Right lobe of liver (tissue), 6 donors: ENCODE measurements at regions not wholly inside any gene's neighbourhood (a gene's known extent, or its start where the extent isn't known, plus 50 kb on each side); places are given as distances from the start of the nearest gene placed in this dataset.
A peak's percentile ranks its signal among the peaks of the same experiment; 100 is the strongest.

Source experiments
- ATAC-seq, 4 donors: fragments of 200-7000 bp; cut with Tn5 transposase; one replicate each; pipeline ENCODE4 v1.9.1; 2020; ENCODE audit warnings: mild to moderate bottlenecking in 4 of 4, moderate library complexity in 4 of 4
- DNase-seq, 3 donors: peaks; one replicate each; pipeline ENCODE4 v3.0.0-alpha.2; 2020
- H3K27ac ChIP-seq, 3 donors: fragments of 200-600 bp; one replicate each; pipeline ENCODE4 v1.8.0; 2022
- H3K27me3 ChIP-seq, 2 donors: fragments of 200-600 bp; one replicate each; pipeline ENCODE4 v1.8.0; 2022
- H3K36me3 ChIP-seq, 4 donors: fragments of 200-600 bp; sonication (generic) in 1 of 4; one replicate each; pipeline versions ENCODE4 v1.5.1 to v1.8.0; 2017 to 2022; ENCODE audit warnings: control low read depth in 1 of 4
- H3K4me1 ChIP-seq, 4 donors: fragments of 200-600 bp; sonication (generic) in 1 of 4; one replicate each; pipeline versions ENCODE4 v1.5.1 to v1.8.0; 2017 to 2022; ENCODE audit warnings: control low read depth in 1 of 4
- H3K4me3 ChIP-seq, 3 donors: fragments of 200-600 bp; one replicate each; pipeline ENCODE4 v1.8.0; 2022
- H3K9me3 ChIP-seq, 4 donors: fragments of 200-600 bp; sonication (generic) in 1 of 4; one replicate each; pipeline versions ENCODE4 v1.5.1 to v1.8.0; 2017 to 2022; ENCODE audit warnings: control low read depth in 1 of 4
- CTCF ChIP-seq, 4 donors: fragments of 200-600 bp in 3 of 4; fragments of 450-650 bp in 1 of 4; IDR thresholded peaks; one replicate each; pipeline versions ENCODE4 v1.5.1 to v1.8.0; 2016 to 2022; ENCODE audit warnings: antibody characterized with exemption in 4 of 4, mild to moderate bottlenecking in 2 of 4
- POLR2A ChIP-seq: fragments of 450-650 bp; IDR thresholded peaks from one replicate; pipeline ENCODE4 v1.6.1; 2017; ENCODE audit warnings: antibody characterized with exemption, mild to moderate bottlenecking
- WGBS: methylation state at CpG from one replicate; pipeline ENCODE4 v1.1.6; 2018; ENCODE audit warnings: low coverage, low lambda C conversion rate; ENCODE audit not compliant: insufficient coverage; ENCODE audit errors: missing lambda C conversion rate; 5-methylcytosine and 5-hydroxymethylcytosine counted together
- intact Hi-C, 2 donors: fragments of 100-400 bp; cut with DNase I; formaldehyde crosslinking; loops; one replicate each; pipeline versions ENCODE4 v1.11.2 to v1.14.1; 2022
- donor health status: DM: no; HTN: yes; CAD: no.
- donor health status: DM: no; HTN: no; CAD: no.
- donor health status: DM: no; HTN: no; CAD: no.
- donor health status: DM: no; HTN: yes; CAD: no.
- donor health status: DM: no; HTN: yes; CAD: no.

- TF ChIP-seq POLR2A (no peak), CTCF (IDR thresholded peaks at IDR 0.05) (no peak)
- H3K27ac ChIP-seq: no peak overlapping the region
- H3K27me3 ChIP-seq: peaks cover 0 to 4% of the 10 kb centered on the region in 2 donors
- ATAC-seq (no peak), DNase-seq (no peak)
- WGBS: 54% methylated on average over 2 of the region's 2 CpGs
- H3K4me1 ChIP-seq: no peaks in the 10 kb centered on the region
- H3K4me3 ChIP-seq: no peak overlapping the region
- no peaks in the 10 kb centered on the region for H3K36me3 ChIP-seq
- H3K9me3 ChIP-seq: no peaks in the 10 kb centered on the region
- intact Hi-C loops: no loop called here
Observed at GRCh38 chr4:27787195-27787594, 926.6 kb downstream of the STIM2 start.

- Histone ChIP-seq H3K4me1 (no peaks in the 10 kb centered on the region), H3K27ac (no peak overlapping the region), H3K9me3 (no peaks in the 10 kb centered on the region), H3K4me3 (no peak overlapping the region), H3K27me3 (peaks cover 0 to 4% of the 10 kb centered on the region in 2 donors), H3K36me3 (no peaks in the 10 kb centered on the region)
- TF ChIP-seq CTCF (IDR thresholded peaks at IDR 0.05): no peak
- no peak for TF ChIP-seq POLR2A
- 40% methylated on average over 2 of the region's 6 CpGs for WGBS
- intact Hi-C loops: no loop called here
- DNase-seq (no peak), ATAC-seq (no peak)
Observed at GRCh38 chr4:27789773-27790172, 929.1 kb downstream of the STIM2 start.

GRCh38 chr4:27790911-27791310, 930.3 kb downstream of the STIM2 start:
- no peak for TF ChIP-seq CTCF (IDR thresholded peaks at IDR 0.05)
- no peak for TF ChIP-seq POLR2A
- Histone ChIP-seq H3K4me3 (no peak overlapping the region), H3K4me1 (no peaks in the 10 kb centered on the region), H3K27me3 (peaks cover 0 to 4% of the 10 kb centered on the region in 2 donors), H3K36me3 (no peaks in the 10 kb centered on the region), H3K27ac (no peak overlapping the region), H3K9me3 (no peaks in the 10 kb centered on the region)
- intact Hi-C loops: no loop called here
- ATAC-seq (no peak), DNase-seq (no peak)
- 60% methylated on average over 5 of the region's 5 CpGs for WGBS

- Histone ChIP-seq H3K27me3 (peaks cover 0 to 4% of the 10 kb centered on the region in 2 donors), H3K4me3 (no peak overlapping the region), H3K36me3 (no peaks in the 10 kb centered on the region), H3K27ac (no peak overlapping the region), H3K4me1 (no peaks in the 10 kb centered on the region), H3K9me3 (no peaks in the 10 kb centered on the region)
- whole genome bisulfite sequencing: 34% methylated on average over 4 of the region's 4 CpGs
- no peak for TF ChIP-seq POLR2A
- no peak for TF ChIP-seq CTCF (IDR thresholded peaks at IDR 0.05)
- peak; percentile 39 to 76 (median 66) for ATAC-seq
- no peak for DNase-seq
- intact Hi-C loops: no loop called here
Observed at GRCh38 chr4:27791640-27792039, 931.0 kb downstream of the STIM2 start.

- intact Hi-C loops: no loop called here
- WGBS: 37% methylated on average over 3 of the region's 3 CpGs
- no peaks in the 10 kb centered on the region for H3K36me3 ChIP-seq
- no peak overlapping the region for H3K27ac ChIP-seq
- H3K27me3 ChIP-seq: no peaks in the 10 kb centered on the region
- TF ChIP-seq POLR2A: no peak
- no peak for TF ChIP-seq CTCF (IDR thresholded peaks at IDR 0.05)
- no peaks in the 10 kb centered on the region for H3K9me3 ChIP-seq
- DNase-seq (no peak), ATAC-seq (no peak)
- H3K4me1 ChIP-seq: no peaks in the 10 kb centered on the region
- no peak overlapping the region for H3K4me3 ChIP-seq
Observed at GRCh38 chr4:27807207-27807606, 946.6 kb downstream of the STIM2 start.
